IMR-90 (cell line): ENCODE measurements at regions not wholly inside any gene's neighbourhood (a gene's known extent, or its start where the extent isn't known, plus 50 kb on each side); places are given as distances from the start of the nearest gene placed in this dataset.
A peak's percentile ranks its signal among the peaks of the same experiment; 100 is the strongest.

Experiments
- ATAC-seq: fragments of 200-7000 bp; cut with Tn5 transposase; 2 replicates; pipeline ENCODE4 v1.9.1; 2020; ENCODE audit warnings: low read depth, mild to moderate bottlenecking, moderate library complexity
- BruUV-seq: library from RNA; stranded (reverse); fragments of 400-500 nt; replicated peaks from 2 replicates; lab custom pipeline; 2021; lab: Mats Ljungman, UMichigan
- CTCF ChIA-PET: fragments of 300-600 bp; formaldehyde crosslinking; extraction: SDS; loops from one replicate; lab custom pipeline; 2021; ENCODE audit warnings: antibody characterized with exemption; lab: Yijun Ruan, JAX
- POLR2A ChIA-PET: fragments of 300-600 bp; sonication (Branson Sonifier 250); formaldehyde crosslinking; loops from one replicate; lab custom pipeline; 2022; ENCODE audit warnings: antibody characterized with exemption; ENCODE audit not compliant: unreplicated experiment; lab: Charles Lee
- DNase-seq: peaks from one replicate; pipeline ENCODE4 v3.0.0; 2013
- H2AFZ ChIP-seq: replicated peaks from 2 replicates; pipeline ENCODE3; 2013; ENCODE audit warnings: low read length, mild to moderate bottlenecking; ENCODE audit not compliant: poor library complexity
- H2AK5ac ChIP-seq: 2 replicates; pipeline ENCODE4 v1.6.1; 2013; ENCODE audit warnings: low read depth, low read length, inconsistent platforms
- H2AK9ac ChIP-seq: replicated peaks from 2 replicates; pipeline ENCODE3; 2013; ENCODE audit warnings: mild to moderate bottlenecking, low read depth, low read length, moderate library complexity; ENCODE audit not compliant: poor library complexity
- H2BK120ac ChIP-seq: 2 replicates; pipeline ENCODE4 v1.6.1; 2013; ENCODE audit warnings: low read depth, low read length, inconsistent platforms
- H2BK15ac ChIP-seq: 3 replicates; pipeline ENCODE4 v1.6.1; 2013; ENCODE audit warnings: low read depth, low read length, inconsistent platforms
- H2BK20ac ChIP-seq: 2 replicates; pipeline ENCODE4 v1.6.1; 2013; ENCODE audit warnings: low read depth, mild to moderate bottlenecking, inconsistent platforms, low read length, moderate library complexity
- H2BK5ac ChIP-seq: 2 replicates; pipeline ENCODE4 v1.6.1; 2013; ENCODE audit warnings: mild to moderate bottlenecking, low read depth, low read length, inconsistent platforms; ENCODE audit not compliant: poor library complexity, severe bottlenecking
- H3K14ac ChIP-seq: replicated peaks from 2 replicates; pipeline ENCODE4 v1.6.1; 2013; ENCODE audit warnings: low read depth, low read length, inconsistent platforms
- H3K18ac ChIP-seq: 2 replicates; pipeline ENCODE4 v1.6.1; 2013; ENCODE audit warnings: low read depth, low read length, control low read depth
- H3K23ac ChIP-seq: 2 replicates; pipeline ENCODE4 v1.6.1; 2013; ENCODE audit warnings: low read depth, low read length, inconsistent platforms
- H3K27ac ChIP-seq: 2 replicates; pipeline ENCODE4 v1.5.1; 2013; ENCODE audit warnings: mild to moderate bottlenecking, control low read depth, low read length; ENCODE audit not compliant: insufficient read depth
- H3K27me3 ChIP-seq: 2 replicates; pipeline ENCODE4 v1.6.1; 2013; ENCODE audit warnings: low read length; ENCODE audit not compliant: control insufficient read depth, insufficient read depth
- H3K36me3 ChIP-seq: 2 replicates; pipeline ENCODE4 v1.6.1; 2013; ENCODE audit warnings: low read length, mixed read lengths; ENCODE audit not compliant: control insufficient read depth, insufficient read depth
- H3K4ac ChIP-seq: 2 replicates; pipeline ENCODE4 v1.6.1; 2013; ENCODE audit warnings: low read depth, low read length, inconsistent platforms
- H3K4me1 ChIP-seq: 2 replicates; pipeline ENCODE4 v1.6.1; 2013; ENCODE audit warnings: low read length, mixed read lengths; ENCODE audit not compliant: control insufficient read depth, insufficient read depth
- H3K4me2 ChIP-seq: 2 replicates; pipeline ENCODE4 v1.6.1; 2013; ENCODE audit warnings: low read depth, mild to moderate bottlenecking, control low read depth, low read length, moderate library complexity
- H3K4me3 ChIP-seq: 2 replicates; pipeline ENCODE4 v1.5.1; 2013; ENCODE audit warnings: low read depth, mild to moderate bottlenecking, control low read depth, low read length, moderate library complexity; ENCODE audit not compliant: insufficient read depth
- H3K56ac ChIP-seq: 2 replicates; pipeline ENCODE4 v1.6.1; 2013; ENCODE audit warnings: low read length, inconsistent platforms; ENCODE audit not compliant: insufficient read depth; ENCODE audit errors: extremely low read depth
- H3K79me1 ChIP-seq, 2 experiments: 2 replicates each; pipeline ENCODE4 v1.6.1; 2013; ENCODE audit warnings: low read length in 2 of 2, inconsistent platforms in 1 of 2, low read depth in 1 of 2
- H3K9ac ChIP-seq: 2 replicates; pipeline ENCODE4 v1.6.1; 2013; ENCODE audit warnings: low read depth, low read length, control low read depth
- H3K9me1 ChIP-seq: 2 replicates; pipeline ENCODE4 v1.6.1; 2013; ENCODE audit warnings: low read length, inconsistent platforms; ENCODE audit not compliant: insufficient read depth
- H3K9me3 ChIP-seq: 2 replicates; pipeline ENCODE4 v1.6.1; 2013; ENCODE audit warnings: low read length; ENCODE audit not compliant: control insufficient read depth, insufficient read depth
- H4K20me1 ChIP-seq: 2 replicates; pipeline ENCODE4 v1.6.1; 2013; ENCODE audit warnings: low read length, inconsistent platforms; ENCODE audit not compliant: insufficient read depth
- H4K5ac ChIP-seq: 2 replicates; pipeline ENCODE4 v1.6.1; 2013; ENCODE audit warnings: mild to moderate bottlenecking, low read depth, low read length, control low read depth
- H4K8ac ChIP-seq, 2 experiments: 2 replicates each; pipeline ENCODE4 v1.6.1; 2013; ENCODE audit warnings: low read depth in 2 of 2, low read length in 2 of 2, control low read depth in 1 of 2, inconsistent platforms in 1 of 2
- H4K91ac ChIP-seq: 2 replicates; pipeline ENCODE4 v1.6.1; 2013; ENCODE audit warnings: low read depth, low read length, inconsistent platforms; ENCODE audit not compliant: insufficient read depth
- CEBPB ChIP-seq: IDR thresholded peaks from 2 replicates; pipeline ENCODE4 v1.6.1; 2012; ENCODE audit warnings: low read depth, low read length, improper control_type of control experiment
- CTCF ChIP-seq: conservative IDR thresholded peaks from 2 replicates; pipeline ENCODE4 v1.5.1; 2012; ENCODE audit warnings: mild to moderate bottlenecking, low read depth, low read length, improper control_type of control experiment
- ELK1 ChIP-seq: fragments of 150-350 bp; IDR thresholded peaks from 2 replicates; pipeline ENCODE4 v1.6.1; 2016; ENCODE audit warnings: low read depth, mild to moderate bottlenecking, low read length, moderate library complexity, borderline replicate concordance
- POLR2A ChIP-seq: IDR thresholded peaks from 2 replicates; pipeline ENCODE4 v1.6.1; 2012; ENCODE audit warnings: mild to moderate bottlenecking, low read depth, low read length
- SMC3 ChIP-seq: fragments of 150-350 bp; IDR thresholded peaks from 2 replicates; pipeline ENCODE4 v1.6.1; 2016; ENCODE audit warnings: low read depth, mild to moderate bottlenecking, antibody characterized with exemption, low read length, moderate library complexity
- WGBS, 2 experiments: methylation state at CpG; one replicate each; pipeline versions ENCODE4 v1.1.5 to v1.1.7; 2013; ENCODE audit warnings: missing lambda C conversion rate in 2 of 2; ENCODE audit not compliant: insufficient read length in 1 of 2; ENCODE audit errors: extremely low coverage in 2 of 2; 5-methylcytosine and 5-hydroxymethylcytosine counted together
- dilution Hi-C: fragments of 300-500 bp; cut with HindIII; formaldehyde crosslinking; loops from one replicate; pipeline ENCODE4 v1.14.3; 2018; ENCODE audit warnings: low sequenced_read_pairs; ENCODE audit not compliant: unreplicated experiment
- in situ Hi-C: fragments of 300-500 bp; cut with MboI; formaldehyde crosslinking; loops from 3 replicates; pipeline ENCODE4 v1.14.3; 2019; ENCODE audit warnings: low sequenced_read_pairs, inconsistent platforms, mixed read lengths
- intact Hi-C: fragments of 100-400 bp; cut with micrococcal nuclease; formaldehyde crosslinking; loops from 2 replicates; pipeline ENCODE4 v1.10.0; 2022

GRCh38 chr7:80002865-80003264, 131.8 kb upstream of the GNAI1 start:
- H2BK120ac ChIP-seq = no peak overlapping the region; the same call in 1 of the 2 replicates
- DNase-seq (peak; percentile 38), ATAC-seq (peak; percentile 81)
- H4K91ac ChIP-seq = no peak overlapping the region
- no peak overlapping the region for H3K4ac ChIP-seq
- no TSS peak for BruUV-seq
- CTCF ChIA-PET = interaction anchor here (1.0 kb wide), 1 partner anchor 45 kb away, joined by 5 read pairs; no protein-coding TSS in a partner anchor
- H3K4me3 ChIP-seq = no peak overlapping the region
- no peak overlapping the region for H2BK20ac ChIP-seq
- no peak overlapping the region for H2AK9ac ChIP-seq
- H2BK15ac ChIP-seq = no peak overlapping the region
- H3K56ac ChIP-seq = no peak overlapping the region
- no peak for TF ChIP-seq CTCF
- no peak for TF ChIP-seq CEBPB
- no peak for TF ChIP-seq POLR2A
- no peak for TF ChIP-seq SMC3
- no peak for TF ChIP-seq ELK1
- peak overlapping the region; percentile 86 for H2BK5ac ChIP-seq
- in situ Hi-C loops = no loop called here
- H3K4me1 ChIP-seq = peaks cover 4% of the 10 kb centered on the region; the same call in 1 of the 2 replicates
- H3K9ac ChIP-seq = no peak overlapping the region
- 0 out of 2 replicates have a peak, but pooled peaks cover 2% of the 10 kb centered on the region for H3K9me1 ChIP-seq
- H2AFZ ChIP-seq = no peak overlapping the region
- H4K20me1 ChIP-seq = no peaks in the 10 kb centered on the region
- no peak overlapping the region for H3K23ac ChIP-seq
- H3K36me3 ChIP-seq = no peaks in the 10 kb centered on the region
- H4K8ac ChIP-seq = peak overlapping the region in 1 of 2 experiments; percentile 84; a peak in 1 of 4 replicates
- POLR2A ChIA-PET = no interaction called here
- no peak overlapping the region for H3K18ac ChIP-seq
- no peaks in the 10 kb centered on the region for H3K79me1 ChIP-seq
- intact Hi-C loops = no loop called here
- dilution Hi-C loops = no loop called here
- H3K14ac ChIP-seq = no peak overlapping the region
- H2AK5ac ChIP-seq = no peak overlapping the region
- H4K5ac ChIP-seq = no peak overlapping the region
- H3K9me3 ChIP-seq = no peaks in the 10 kb centered on the region
- H3K27ac ChIP-seq = no peak overlapping the region
- no CpG with 5 or more reads among the region's 2 CpGs for WGBS, 2 experiments
- no peaks in the 10 kb centered on the region for H3K27me3 ChIP-seq
- H3K4me2 ChIP-seq = peak overlapping the region; percentile 10; the same call in 1 of the 2 replicates
